Retina (tissue), 1 donor: ENCODE measurements at regions not wholly inside any gene's neighbourhood (a gene's known extent, or its start where the extent isn't known, plus 50 kb on each side); places are given as distances from the start of the nearest gene placed in this dataset.

Experiments used
- DNase-seq: peaks from one replicate; pipeline ENCODE4 v3.0.0-alpha.2; 2016

- DNase-seq, result no peak
Observed at GRCh38 chr9:88696501-88696900, 161.5 kb downstream of the NXNL2 start.

DNA sequence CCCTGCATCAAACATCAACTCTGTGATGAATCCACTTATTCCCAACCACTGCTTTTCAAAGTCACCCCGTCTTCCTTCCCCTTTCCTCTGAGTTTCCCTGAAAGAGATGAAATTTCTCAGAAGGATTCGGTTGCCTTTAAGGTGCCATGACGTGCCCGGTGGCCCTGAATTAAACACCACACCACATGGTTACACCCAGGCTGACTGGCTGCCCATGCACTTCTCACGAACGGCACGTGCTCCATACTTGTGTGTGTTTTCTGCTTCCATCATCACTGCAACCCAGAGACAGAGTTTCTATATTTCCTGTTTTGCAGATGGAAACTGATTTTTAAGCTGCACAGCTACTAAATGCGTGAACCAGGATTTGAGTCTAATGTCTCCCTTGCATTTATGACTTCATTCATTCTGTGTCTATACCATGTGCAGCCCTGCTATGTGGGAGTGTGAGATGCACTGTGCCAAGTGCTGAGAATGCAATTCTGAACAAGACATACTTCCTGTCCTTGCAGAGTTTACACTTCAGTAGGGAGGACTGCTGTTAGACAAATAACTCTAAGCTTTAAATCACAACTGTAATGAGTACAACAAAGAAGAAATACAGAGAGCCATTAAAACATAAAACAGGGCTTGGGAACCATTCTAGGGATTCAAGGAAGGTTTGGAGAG lies 162.9 kb downstream of the NXNL2 start:
- no peak for DNase-seq

GRCh38 chr9:88702985-88703384 lies 168.0 kb downstream of the NXNL2 start:
- DNase-seq, result no peak

- peak; percentile 95 for DNase-seq
Observed at GRCh38 chr9:88706193-88707113, 171.5 kb downstream of the NXNL2 start.

DNA sequence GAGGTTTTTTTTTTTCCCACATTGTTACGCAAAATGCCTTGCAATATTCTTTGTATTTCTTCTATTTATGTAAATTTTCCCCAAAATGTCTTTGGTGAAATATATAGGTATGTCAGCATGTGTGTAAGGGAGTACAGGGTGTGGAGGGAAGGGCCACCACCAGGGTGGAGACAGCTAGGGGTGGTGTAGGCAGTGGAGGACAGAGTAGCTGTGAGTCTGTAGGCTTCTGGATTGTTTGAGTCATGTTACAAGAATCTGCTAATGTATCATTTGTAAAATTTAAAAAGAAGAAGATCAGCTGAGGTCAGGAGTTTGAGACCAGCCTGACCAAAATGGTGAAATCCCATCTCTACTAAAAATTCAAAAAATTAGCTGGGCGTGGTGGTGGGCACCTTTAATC lies 175.5 kb downstream of the NXNL2 start:
- DNase-seq, result no peak

DNA sequence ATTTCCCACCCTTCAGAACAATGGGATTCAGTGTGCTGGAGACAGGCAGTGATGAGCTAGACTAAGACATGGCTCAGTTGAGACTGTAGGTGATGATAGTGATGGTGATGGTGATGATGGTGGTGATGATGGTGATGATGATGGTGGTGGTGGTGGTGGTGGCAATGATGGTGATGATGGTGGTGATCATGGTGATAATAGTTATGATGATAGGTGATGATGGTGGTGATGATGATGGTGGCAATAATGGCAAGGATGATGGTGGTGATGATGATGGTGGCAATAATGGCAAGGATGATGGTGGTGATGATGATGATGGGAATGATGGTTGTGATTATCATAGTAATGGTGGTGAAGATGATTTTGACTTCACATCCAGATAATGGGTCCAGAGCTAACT lies 176.7 kb downstream of the NXNL2 start:
- DNase-seq, result no peak

GRCh38 chr9:88712484-88712883 lies 177.5 kb downstream of the NXNL2 start:
- DNase-seq, result no peak

DNA sequence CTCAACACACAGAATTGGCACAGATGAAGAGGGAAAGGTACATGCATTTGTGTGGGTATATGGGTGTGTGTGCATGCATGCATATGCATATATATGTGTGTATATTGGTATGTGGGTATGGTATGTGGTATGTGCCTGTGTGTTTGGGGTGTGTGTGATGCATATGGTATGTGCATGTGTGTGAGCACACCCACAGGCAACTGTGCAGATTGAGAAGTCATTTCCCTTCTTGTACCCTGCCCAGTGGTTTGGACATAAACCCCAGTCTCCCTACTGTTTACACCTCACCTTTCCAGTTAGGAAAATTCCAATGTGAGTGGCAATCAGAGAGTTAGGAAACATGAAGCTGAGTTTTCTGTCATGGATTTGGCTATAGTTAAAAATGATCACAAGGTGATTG lies 178.0 kb downstream of the NXNL2 start:
- DNase-seq, result no peak

- DNase-seq, result no peak
Observed at GRCh38 chr9:88716596-88717290, 181.8 kb downstream of the NXNL2 start.

GRCh38 chr9:88721025-88721424 lies 186.0 kb downstream of the NXNL2 start:
- no peak for DNase-seq

GRCh38 chr9:88721495-88722279 lies 186.7 kb downstream of the NXNL2 start:
- no peak for DNase-seq

DNA sequence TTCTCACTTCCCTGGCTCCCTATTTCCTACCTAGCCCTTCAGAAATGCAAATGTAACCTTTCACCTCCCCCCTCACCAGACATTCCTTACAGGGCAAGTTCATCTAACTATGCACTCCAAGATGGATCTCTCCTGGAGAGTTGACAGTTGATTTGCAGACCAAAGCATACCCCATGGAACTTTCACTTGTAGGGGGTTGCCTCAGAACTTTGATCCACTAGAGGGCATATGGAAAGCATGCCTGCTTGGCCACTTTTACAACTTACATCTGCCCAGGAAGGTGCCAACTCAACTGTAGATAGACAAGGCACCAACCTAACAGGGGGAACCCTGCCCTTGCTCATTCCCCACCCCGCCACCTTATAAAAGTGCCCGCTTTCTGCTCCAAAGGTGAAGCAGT lies 187.8 kb downstream of the NXNL2 start:
- DNase-seq, result no peak

- DNase-seq, result no peak
Observed at GRCh38 chr9:88723751-88724150, 188.8 kb downstream of the NXNL2 start.

DNA sequence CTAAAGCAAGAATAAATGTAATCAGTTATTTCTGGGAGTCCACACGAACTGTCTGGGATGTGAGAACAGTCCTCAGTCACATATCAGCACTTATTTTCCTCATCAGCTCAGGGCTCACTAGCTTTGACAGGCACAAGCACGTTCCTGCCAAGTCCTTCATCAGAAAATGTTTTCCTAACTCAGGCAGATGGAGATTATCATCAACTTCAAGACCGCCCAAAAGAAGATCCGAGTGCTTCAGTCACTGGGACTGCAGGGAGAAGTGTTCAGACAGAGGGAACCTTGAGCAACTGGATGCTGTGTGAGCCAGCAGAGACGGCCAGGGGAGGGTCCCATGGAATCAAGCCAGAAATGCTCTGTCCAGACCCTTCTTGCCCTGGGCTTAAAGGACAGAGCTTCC lies 189.4 kb downstream of the NXNL2 start:
- no peak for DNase-seq

- no peak for DNase-seq
Observed at GRCh38 chr9:88725300-88726019, 190.5 kb downstream of the NXNL2 start.

GRCh38 chr9:88726803-88727202 lies 191.8 kb downstream of the NXNL2 start:
- DNase-seq, result no peak

GRCh38 chr9:88730780-88731179 lies 195.8 kb downstream of the NXNL2 start:
- no peak for DNase-seq

- no peak for DNase-seq
Observed at GRCh38 chr9:88732128-88732527, 197.2 kb downstream of the NXNL2 start.

DNA sequence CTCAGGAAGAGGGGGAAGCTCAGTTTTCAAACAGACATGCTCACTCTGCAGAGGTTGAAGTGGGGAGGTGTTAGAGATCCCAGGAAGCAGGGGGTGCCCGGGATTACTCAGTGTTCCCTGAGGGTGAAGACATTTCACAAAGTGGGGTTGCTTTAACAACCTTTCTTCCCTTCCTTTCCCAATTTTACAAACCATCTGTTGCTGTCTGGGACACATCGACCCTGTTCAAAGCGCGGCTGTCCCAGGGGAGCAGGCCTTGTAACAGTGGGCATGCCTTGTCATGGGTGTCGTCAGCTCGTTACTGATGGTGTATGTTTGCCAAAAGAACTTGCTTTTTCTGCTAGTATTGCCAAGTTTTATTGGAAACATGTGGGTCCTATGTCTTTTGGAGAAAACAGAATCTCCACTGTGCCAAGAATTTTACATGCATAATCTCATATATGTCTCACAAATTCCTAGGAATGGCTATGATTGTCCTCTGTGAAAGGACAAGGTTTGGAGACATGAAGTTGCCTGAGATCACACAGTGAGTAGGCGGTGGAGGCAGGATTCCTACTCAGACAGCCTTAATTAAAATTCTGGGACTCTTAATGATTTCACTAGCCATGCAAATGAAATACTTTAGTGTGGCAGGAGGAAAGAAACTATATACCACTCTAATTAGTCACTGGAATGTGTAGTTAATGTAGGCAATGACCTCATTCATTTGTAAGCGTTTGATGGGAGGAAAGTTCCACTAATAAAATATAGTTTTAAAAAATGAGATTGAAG lies 198.9 kb downstream of the NXNL2 start:
- no peak for DNase-seq

GRCh38 chr9:88734527-88734926 lies 199.5 kb downstream of the NXNL2 start:
- no peak for DNase-seq

- DNase-seq, result no peak
Observed at GRCh38 chr9:88736136-88736637, 201.2 kb downstream of the NXNL2 start.
